ENCODE measurements at regions not wholly inside any gene's neighbourhood (a gene's known extent, or its start where the extent isn't known, plus 50 kb on each side); places are given as distances from the start of the nearest gene placed in this dataset.
"Not testable (repeated sequence)": the region's sequence is repeated elsewhere in the genome, so short reads cannot be mapped to it uniquely, and the experiment has no call there.

DNA sequence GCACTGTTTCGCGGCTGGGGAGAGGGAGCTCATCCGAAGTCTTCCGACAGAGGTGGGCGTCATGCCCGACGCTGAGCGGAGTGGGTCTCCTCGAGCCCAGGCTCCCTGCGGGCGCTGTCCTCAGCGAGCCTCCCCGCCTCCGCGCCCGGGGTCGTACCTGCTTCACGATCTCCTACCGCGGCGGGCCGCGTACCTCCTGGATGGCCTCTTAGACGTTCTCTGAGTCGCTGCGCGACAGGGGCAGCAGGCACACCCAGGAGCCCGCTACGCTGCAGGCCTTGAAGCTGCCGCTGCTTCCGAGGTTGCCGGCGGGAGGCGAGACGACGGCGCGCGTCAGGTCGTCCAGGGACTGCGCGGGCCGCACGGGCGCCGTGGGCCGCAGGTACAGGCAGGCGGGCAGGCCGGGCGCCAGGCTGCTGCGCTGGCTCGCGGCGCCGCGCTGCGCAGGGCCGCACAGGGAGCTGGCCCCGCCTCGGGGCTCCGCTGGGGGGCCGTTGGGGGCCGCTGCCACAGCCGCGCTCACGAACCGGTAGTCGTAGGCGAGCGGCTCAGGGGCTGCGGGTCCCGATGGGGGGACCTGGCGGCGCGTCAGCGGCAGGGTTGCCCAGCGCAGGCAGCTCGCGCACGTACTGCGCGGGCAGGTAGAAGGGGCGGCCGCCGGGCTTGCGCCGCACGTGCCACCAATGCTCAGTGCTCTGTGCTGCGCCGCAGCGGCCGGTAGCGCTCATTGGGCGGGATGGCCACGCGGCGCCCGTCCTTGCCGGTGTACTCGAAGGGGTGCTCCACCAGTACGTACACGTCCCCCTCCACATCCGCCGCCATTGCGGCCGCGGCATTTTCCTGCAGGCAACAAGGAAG is 116.4 kb upstream of the SMURF2 start:
- Histone ChIP-seq H3K27me3 (ENCODE audit: control insufficient read depth, low read length) (peaks cover 14% of the 10 kb centered on the region), H3K4me3 (ENCODE audit: low read length) (peak overlapping the region; percentile 63), H3K36me3 (ENCODE audit: control insufficient read depth, low read length) (no peaks in the 10 kb centered on the region), H3K9me2 (replicated peaks; ENCODE audit: control insufficient read depth, low read length) (no peaks in the 10 kb centered on the region), H3K4me2 (ENCODE audit: low read length) (peak overlapping the region; percentile 73), H3K27ac (ENCODE audit: low read depth, low read length) (peak overlapping the region; percentile 77), H3K9me3 (ENCODE audit: control insufficient read depth, insufficient read depth, low read length) (no peaks in the 10 kb centered on the region), H3F3A (ENCODE audit: control insufficient read depth, insufficient read depth) (peaks cover 11% of the 10 kb centered on the region), H4K20me1 (ENCODE audit: control insufficient read depth, insufficient read depth, low read depth, low read length) (no peaks in the 10 kb centered on the region), H3K79me2 (ENCODE audit: control insufficient read depth, low read length) (no peaks in the 10 kb centered on the region), H3K4me1 (ENCODE audit: control insufficient read depth, low read length) (peaks cover 55% of the 10 kb centered on the region)
- TF ChIP-seq, protein P1, sequence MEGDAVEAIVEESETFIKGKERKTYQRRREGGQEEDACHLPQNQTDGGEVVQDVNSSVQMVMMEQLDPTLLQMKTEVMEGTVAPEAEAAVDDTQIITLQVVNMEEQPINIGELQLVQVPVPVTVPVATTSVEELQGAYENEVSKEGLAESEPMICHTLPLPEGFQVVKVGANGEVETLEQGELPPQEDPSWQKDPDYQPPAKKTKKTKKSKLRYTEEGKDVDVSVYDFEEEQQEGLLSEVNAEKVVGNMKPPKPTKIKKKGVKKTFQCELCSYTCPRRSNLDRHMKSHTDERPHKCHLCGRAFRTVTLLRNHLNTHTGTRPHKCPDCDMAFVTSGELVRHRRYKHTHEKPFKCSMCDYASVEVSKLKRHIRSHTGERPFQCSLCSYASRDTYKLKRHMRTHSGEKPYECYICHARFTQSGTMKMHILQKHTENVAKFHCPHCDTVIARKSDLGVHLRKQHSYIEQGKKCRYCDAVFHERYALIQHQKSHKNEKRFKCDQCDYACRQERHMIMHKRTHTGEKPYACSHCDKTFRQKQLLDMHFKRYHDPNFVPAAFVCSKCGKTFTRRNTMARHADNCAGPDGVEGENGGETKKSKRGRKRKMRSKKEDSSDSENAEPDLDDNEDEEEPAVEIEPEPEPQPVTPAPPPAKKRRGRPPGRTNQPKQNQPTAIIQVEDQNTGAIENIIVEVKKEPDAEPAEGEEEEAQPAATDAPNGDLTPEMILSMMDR (IDR thresholded peaks at IDR 0.05; ENCODE audit: low read depth, low read length, poor library complexity, severe bottlenecking), result no peak
- no peak for TF ChIP-seq EZH2phosphoT487 (IDR thresholded peaks at IDR 0.05; ENCODE audit: borderline replicate concordance, low read length)

DNA sequence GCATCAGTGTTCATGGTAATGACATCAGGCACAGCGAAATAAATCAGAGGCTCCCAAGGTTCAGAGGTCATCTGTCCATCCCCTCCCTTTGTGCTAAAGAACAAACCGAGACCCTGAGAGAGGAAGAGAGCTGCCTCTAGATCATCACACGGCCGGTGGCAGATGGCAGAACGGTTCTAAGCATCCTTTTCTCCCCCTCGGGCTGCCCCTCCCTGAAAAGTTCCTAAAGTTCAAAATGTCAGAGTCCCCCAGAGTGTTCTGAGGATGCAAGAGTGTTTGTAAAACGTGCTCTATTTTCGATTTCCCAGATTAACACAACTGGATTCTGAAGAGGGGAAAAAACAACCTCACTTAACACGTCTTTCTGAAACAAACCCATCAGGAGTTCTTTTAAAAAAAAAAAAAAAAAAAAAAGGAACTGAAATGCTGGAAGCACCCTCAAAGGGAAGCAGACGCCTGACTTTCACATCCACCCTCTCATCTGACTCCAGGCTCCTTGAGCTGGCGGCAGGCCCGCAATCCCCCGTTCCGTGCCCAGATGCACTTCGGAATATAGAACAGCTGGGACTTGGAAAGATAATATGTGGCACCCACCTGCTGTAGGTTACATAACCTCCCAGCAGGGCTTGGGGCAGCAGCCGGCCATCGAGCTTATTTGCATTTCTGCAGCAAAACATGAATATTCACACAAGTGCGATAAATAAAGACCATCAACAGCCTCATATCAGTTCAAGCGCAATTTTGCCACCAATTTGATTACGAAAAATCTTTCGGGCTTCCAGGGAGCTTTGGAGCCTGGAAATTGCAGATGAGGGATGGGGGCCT is 115.5 kb upstream of the SMURF2 start:
- no peaks in the 10 kb centered on the region for H3K9me3 ChIP-seq (ENCODE audit: control insufficient read depth, insufficient read depth, low read length)
- no peaks in the 10 kb centered on the region for H3K36me3 ChIP-seq (ENCODE audit: control insufficient read depth, low read length)
- TF ChIP-seq, protein P1 (IDR thresholded peaks at IDR 0.05; ENCODE audit: low read depth, low read length, poor library complexity, severe bottlenecking), result no peak
- TF ChIP-seq EZH2phosphoT487 (IDR thresholded peaks at IDR 0.05; ENCODE audit: borderline replicate concordance, low read length), result no peak
- H3F3A ChIP-seq (ENCODE audit: control insufficient read depth, insufficient read depth), result peaks cover 11% of the 10 kb centered on the region
- peaks cover 14% of the 10 kb centered on the region for H3K27me3 ChIP-seq (ENCODE audit: control insufficient read depth, low read length)
- H3K27ac ChIP-seq (ENCODE audit: low read depth, low read length), result peak overlapping the region; percentile 77
- peaks cover 57% of the 10 kb centered on the region for H3K4me1 ChIP-seq (ENCODE audit: control insufficient read depth, low read length)
- H3K9me2 ChIP-seq (replicated peaks; ENCODE audit: control insufficient read depth, low read length), result no peaks in the 10 kb centered on the region
- peak overlapping the region; percentile 63 for H3K4me3 ChIP-seq (ENCODE audit: low read length)
- no peaks in the 10 kb centered on the region for H3K79me2 ChIP-seq (ENCODE audit: control insufficient read depth, low read length)
- H3K4me2 ChIP-seq (ENCODE audit: low read length), result peak overlapping the region; percentile 73
- no peaks in the 10 kb centered on the region for H4K20me1 ChIP-seq (ENCODE audit: control insufficient read depth, insufficient read depth, low read depth, low read length)

DNA sequence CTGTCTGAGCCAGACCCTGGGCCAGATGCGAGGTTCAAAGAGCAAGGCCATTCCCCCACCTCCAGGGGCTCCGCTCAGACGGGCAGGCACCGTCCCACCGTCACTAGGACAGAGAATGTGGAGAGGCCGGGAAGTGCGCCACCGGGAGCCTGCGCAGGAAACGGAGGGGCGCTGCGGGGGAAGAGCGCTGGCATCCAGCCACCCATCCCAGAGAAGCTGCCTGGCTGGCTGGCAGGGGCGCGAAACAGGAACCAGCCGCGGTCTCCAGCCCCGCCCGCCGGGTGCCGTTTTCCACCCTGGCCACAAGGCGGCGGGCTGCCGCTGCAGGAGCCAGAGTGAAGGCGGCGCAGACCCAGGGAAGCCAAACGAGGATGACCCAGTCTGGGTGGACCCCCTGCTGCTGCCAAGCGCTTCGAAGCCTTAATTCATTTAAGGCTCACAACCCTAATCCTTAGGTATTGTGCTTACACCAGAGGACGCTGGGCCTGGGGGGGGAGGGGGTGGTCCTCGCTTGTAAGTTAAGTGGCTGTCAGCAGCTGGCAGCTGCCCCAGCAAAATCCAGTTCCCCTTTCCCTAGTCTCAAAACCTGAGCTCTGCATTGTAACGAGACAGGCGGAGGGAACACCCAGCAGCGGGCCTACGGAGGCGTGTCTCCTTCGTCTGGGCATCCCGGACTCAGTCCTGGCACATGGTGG is 114.8 kb upstream of the SMURF2 start:
- not testable (repeated sequence) for H3K9me2 ChIP-seq (replicated peaks; ENCODE audit: control insufficient read depth, low read length); H3K36me3 ChIP-seq (ENCODE audit: control insufficient read depth, low read length); H4K20me1 ChIP-seq (ENCODE audit: control insufficient read depth, insufficient read depth, low read depth, low read length); H3K79me2 ChIP-seq (ENCODE audit: control insufficient read depth, low read length); H3K9me3 ChIP-seq (ENCODE audit: control insufficient read depth, insufficient read depth, low read length)
- peak overlapping the region; percentile 63 for H3K4me3 ChIP-seq (ENCODE audit: low read length)
- H3K27me3 ChIP-seq (ENCODE audit: control insufficient read depth, low read length), result peaks cover 14% of the 10 kb centered on the region
- H3K4me2 ChIP-seq (ENCODE audit: low read length), result peak overlapping the region; percentile 73
- H3K4me1 ChIP-seq (ENCODE audit: control insufficient read depth, low read length), result peaks cover 57% of the 10 kb centered on the region
- H3K27ac ChIP-seq (ENCODE audit: low read depth, low read length), result peak overlapping the region; percentile 77
- peaks cover 11% of the 10 kb centered on the region for H3F3A ChIP-seq (ENCODE audit: control insufficient read depth, insufficient read depth)
- TF ChIP-seq, protein P1 (IDR thresholded peaks at IDR 0.05; ENCODE audit: low read depth, low read length, poor library complexity, severe bottlenecking), result peak; percentile 88
